ENCODE measurements at regions not wholly inside any gene's neighbourhood (a gene's known extent, or its start where the extent isn't known, plus 50 kb on each side); places are given as distances from the start of the nearest gene placed in this dataset.

- intact Hi-C loops (cut with micrococcal nuclease): no loop called here
- no peaks in the 10 kb centered on the region for H3K4me1 Mint-ChIP-seq
- no peaks in the 10 kb centered on the region for H3K9me3 ChIP-seq (ENCODE audit: control insufficient read depth, insufficient read depth, low read length)
- H3K27ac ChIP-seq (ENCODE audit: low read length): no peak overlapping the region
- no peaks in the 10 kb centered on the region for H3K36me3 Mint-ChIP-seq
- no peaks in the 10 kb centered on the region for H3K4me1 ChIP-seq (ENCODE audit: control insufficient read depth, insufficient read depth, low read length)
- no peaks in the 10 kb centered on the region for H3K9me3 Mint-ChIP-seq
- DNase-seq (no peak), ATAC-seq (no peak)
- TF ChIP-seq CTCF (IDR thresholded peaks at IDR 0.05): no peak
- no peaks in the 10 kb centered on the region for H3K27me3 ChIP-seq (ENCODE audit: control insufficient read depth, insufficient read depth, low read length)
- no peaks in the 10 kb centered on the region for H3K36me3 ChIP-seq (ENCODE audit: control insufficient read depth, insufficient read depth, low read length)
- 83% methylated on average over 3 of the region's 3 CpGs for WGBS (ENCODE audit: insufficient coverage)
- no peak overlapping the region for H3K27ac Mint-ChIP-seq
- no peak overlapping the region for H3K4me3 Mint-ChIP-seq
- H3K27me3 Mint-ChIP-seq (ENCODE audit: low read depth in 2 of 2): peaks cover 10 to 18% of the 10 kb centered on the region in 2 donors
- no peak overlapping the region for H3K4me3 ChIP-seq (ENCODE audit: low read length)
Observed at GRCh38 chr14:97149775-97150174, 352.6 kb downstream of the VRK1 start.

GRCh38 chr14:97153527-97153926 is 356.3 kb downstream of the VRK1 start:
- WGBS (ENCODE audit: insufficient coverage): 87% methylated on average over 6 of the region's 6 CpGs
- ATAC-seq: no peak
- intact Hi-C loops (cut with micrococcal nuclease): no loop called here
- peaks cover 0 to 6% of the 10 kb centered on the region in 2 donors for H3K4me1 Mint-ChIP-seq
- no peak for DNase-seq
- Histone ChIP-seq H3K27me3 (ENCODE audit: control insufficient read depth, insufficient read depth, low read length) (no peaks in the 10 kb centered on the region), H3K4me1 (ENCODE audit: control insufficient read depth, insufficient read depth, low read length) (no peaks in the 10 kb centered on the region), H3K36me3 (ENCODE audit: control insufficient read depth, insufficient read depth, low read length) (no peaks in the 10 kb centered on the region), H3K4me3 (ENCODE audit: low read length) (no peak overlapping the region), H3K27ac (ENCODE audit: low read length) (no peak overlapping the region), H3K9me3 (ENCODE audit: control insufficient read depth, insufficient read depth, low read length) (no peaks in the 10 kb centered on the region)
- TF ChIP-seq CTCF (IDR thresholded peaks at IDR 0.05): no peak
- no peak overlapping the region for H3K27ac Mint-ChIP-seq
- peaks cover 24 to 25% of the 10 kb centered on the region in 2 donors for H3K27me3 Mint-ChIP-seq (ENCODE audit: low read depth in 2 of 2)
- H3K9me3 Mint-ChIP-seq: no peaks in the 10 kb centered on the region
- no peak overlapping the region for H3K4me3 Mint-ChIP-seq
- no peaks in the 10 kb centered on the region for H3K36me3 Mint-ChIP-seq

- TF ChIP-seq CTCF (IDR thresholded peaks at IDR 0.05): no peak
- no peak overlapping the region for H3K27ac ChIP-seq (ENCODE audit: low read length)
- WGBS (ENCODE audit: insufficient coverage): 95% methylated on average over 2 of the region's 2 CpGs
- Mint-ChIP-seq H3K4me3 (no peak overlapping the region), H3K27ac (no peak overlapping the region), H3K9me3 (peaks cover 3 to 4% of the 10 kb centered on the region in 2 donors), H3K4me1 (peaks cover 0 to 6% of the 10 kb centered on the region in 2 donors), H3K27me3 (ENCODE audit: low read depth in 2 of 2) (peaks cover 21 to 34% of the 10 kb centered on the region in 2 donors), H3K36me3 (no peaks in the 10 kb centered on the region)
- ATAC-seq (no peak), DNase-seq (no peak)
- no peaks in the 10 kb centered on the region for H3K36me3 ChIP-seq (ENCODE audit: control insufficient read depth, insufficient read depth, low read length)
- H3K4me3 ChIP-seq (ENCODE audit: low read length): no peak overlapping the region
- intact Hi-C loops (cut with micrococcal nuclease): no loop called here
- no peaks in the 10 kb centered on the region for H3K27me3 ChIP-seq (ENCODE audit: control insufficient read depth, insufficient read depth, low read length)
- H3K9me3 ChIP-seq (ENCODE audit: control insufficient read depth, insufficient read depth, low read length): peaks cover 7% of the 10 kb centered on the region
- no peaks in the 10 kb centered on the region for H3K4me1 ChIP-seq (ENCODE audit: control insufficient read depth, insufficient read depth, low read length)
Observed at GRCh38 chr14:97155320-97155719, 358.1 kb downstream of the VRK1 start.

DNA sequence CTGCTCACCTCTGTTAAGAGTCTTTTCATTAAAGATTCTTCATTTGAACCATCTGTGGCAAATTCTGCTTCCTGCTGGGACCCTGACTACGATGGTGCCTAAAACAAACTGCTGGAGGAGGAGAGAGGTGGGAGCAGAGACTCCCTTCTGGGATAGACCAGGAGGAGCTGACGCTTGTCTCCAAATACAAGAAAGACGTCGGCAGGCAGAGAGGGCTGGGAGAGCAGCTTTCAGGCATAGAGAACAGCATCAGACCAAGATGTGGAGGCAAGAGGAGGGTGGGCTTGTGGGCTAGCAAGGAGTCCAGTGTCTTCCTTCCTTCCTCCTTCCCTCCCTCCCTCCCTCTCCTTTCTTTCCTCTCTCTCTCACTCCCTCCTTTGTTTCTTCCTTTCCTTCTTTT is 358.6 kb downstream of the VRK1 start:
- intact Hi-C loops (cut with micrococcal nuclease): no loop called here
- WGBS (ENCODE audit: insufficient coverage): 76% methylated on average over 4 of the region's 4 CpGs
- Histone ChIP-seq H3K4me3 (ENCODE audit: low read length) (no peak overlapping the region), H3K27me3 (ENCODE audit: control insufficient read depth, insufficient read depth, low read length) (no peaks in the 10 kb centered on the region), H3K36me3 (ENCODE audit: control insufficient read depth, insufficient read depth, low read length) (no peaks in the 10 kb centered on the region), H3K9me3 (ENCODE audit: control insufficient read depth, insufficient read depth, low read length) (peaks cover 7% of the 10 kb centered on the region), H3K4me1 (ENCODE audit: control insufficient read depth, insufficient read depth, low read length) (no peaks in the 10 kb centered on the region), H3K27ac (ENCODE audit: low read length) (no peak overlapping the region)
- no peak overlapping the region for H3K27ac Mint-ChIP-seq
- H3K36me3 Mint-ChIP-seq: no peaks in the 10 kb centered on the region
- peaks cover 3 to 4% of the 10 kb centered on the region in 2 donors for H3K9me3 Mint-ChIP-seq
- ATAC-seq (no peak), DNase-seq (no peak)
- TF ChIP-seq CTCF (IDR thresholded peaks at IDR 0.05): no peak
- no peak overlapping the region for H3K4me3 Mint-ChIP-seq
- H3K27me3 Mint-ChIP-seq (ENCODE audit: low read depth in 2 of 2): peaks cover 19 to 34% of the 10 kb centered on the region in 2 donors
- peaks cover 0 to 6% of the 10 kb centered on the region in 2 donors for H3K4me1 Mint-ChIP-seq
